Neural crest cell (in vitro differentiated cells): ENCODE measurements at regions not wholly inside any gene's neighbourhood (a gene's known extent, or its start where the extent isn't known, plus 50 kb on each side); places are given as distances from the start of the nearest gene placed in this dataset.

Experiments
- DNase-seq: peaks from one replicate; pipeline ENCODE4 v3.0.0; 2021; ENCODE audit warnings: low read depth, mixed read lengths, low spot score
- H3K27ac Mint-ChIP-seq: one replicate; pipeline ENCODE4 v1.8.0; 2021; ENCODE audit warnings: mild to moderate bottlenecking, mixed read lengths; ENCODE audit not compliant: unreplicated experiment
- H3K27me3 Mint-ChIP-seq: 2 replicates; pipeline ENCODE4 v1.8.0; 2021; ENCODE audit warnings: low read depth, mild to moderate bottlenecking, mixed read lengths
- H3K36me3 Mint-ChIP-seq: 2 replicates; pipeline ENCODE4 v1.8.0; 2021; ENCODE audit warnings: low read depth, mild to moderate bottlenecking, mixed read lengths
- H3K4me1 Mint-ChIP-seq: 2 replicates; pipeline ENCODE4 v1.8.0; 2021; ENCODE audit warnings: mixed read lengths
- H3K4me3 Mint-ChIP-seq: one replicate; pipeline ENCODE4 v1.8.0; 2021; ENCODE audit warnings: mild to moderate bottlenecking, mixed read lengths
- H3K9me3 Mint-ChIP-seq: 2 replicates; pipeline ENCODE4 v1.8.0; 2021; ENCODE audit warnings: mixed read lengths
- CTCF ChIP-seq: fragments of 200-600 bp; sonication (generic); conservative IDR thresholded peaks from 2 replicates; pipeline ENCODE4 v1.5.0; 2021; ENCODE audit warnings: antibody characterized with exemption, mild to moderate bottlenecking

- Mint-ChIP-seq H3K4me3 (no peak overlapping the region), H3K4me1 (peaks cover 6% of the 10 kb centered on the region), H3K27me3 (no peaks in the 10 kb centered on the region), H3K36me3 (no peaks in the 10 kb centered on the region), H3K27ac (no peak overlapping the region), H3K9me3 (no peaks in the 10 kb centered on the region)
- no peak for DNase-seq
- TF ChIP-seq CTCF, result no peak
Measured at GRCh38 chr18:7169601-7170000, 52.0 kb upstream of the LAMA1 start.

DNA sequence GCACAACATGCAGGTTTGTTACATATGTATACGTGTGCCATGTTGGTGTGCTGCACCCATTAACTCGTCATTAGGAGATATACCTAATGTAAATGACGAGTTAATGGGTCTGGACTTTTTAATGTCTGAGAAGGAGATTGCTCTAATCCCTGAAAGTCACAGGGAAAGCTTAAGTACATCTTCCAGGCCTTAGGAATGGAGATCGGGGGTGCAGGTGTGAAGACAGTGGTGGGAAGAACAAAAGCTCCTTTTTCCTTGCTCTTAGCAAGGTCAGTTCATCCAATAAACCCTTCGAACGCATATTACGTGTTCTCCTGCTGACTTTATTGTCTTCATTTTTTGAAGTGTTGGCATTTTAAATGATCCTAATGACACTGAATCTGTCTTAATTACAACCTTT is 50.8 kb upstream of the LAMA1 start:
- no peaks in the 10 kb centered on the region for H3K9me3 Mint-ChIP-seq
- no peak overlapping the region for H3K27ac Mint-ChIP-seq
- H3K4me1 Mint-ChIP-seq, result peaks cover 6% of the 10 kb centered on the region
- H3K36me3 Mint-ChIP-seq, result no peaks in the 10 kb centered on the region
- no peak overlapping the region for H3K4me3 Mint-ChIP-seq
- no peak for TF ChIP-seq CTCF
- no peak for DNase-seq
- no peaks in the 10 kb centered on the region for H3K27me3 Mint-ChIP-seq
